ENCODE measurements at regions not wholly inside any gene's neighbourhood (a gene's known extent, or its start where the extent isn't known, plus 50 kb on each side); places are given as distances from the start of the nearest gene placed in this dataset.

DNA sequence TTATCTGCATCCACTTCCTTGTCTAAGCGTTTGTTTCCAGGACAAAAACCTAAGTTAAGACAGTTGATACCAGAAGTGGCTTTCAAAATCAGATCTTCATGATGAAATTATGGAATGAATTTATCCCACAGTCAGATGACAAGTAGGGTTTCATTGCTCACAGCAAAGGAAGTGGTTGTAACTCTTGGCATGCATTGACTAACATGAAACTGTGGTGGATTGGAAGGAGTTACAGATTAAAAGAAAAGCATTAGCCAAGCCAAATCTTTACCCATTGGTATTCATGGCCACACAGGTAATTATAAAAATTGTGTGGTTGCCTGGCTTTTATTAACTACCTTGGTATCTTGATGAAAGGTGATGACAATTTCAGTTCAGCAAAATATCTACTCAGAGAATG is 438.0 kb upstream of the NXPH2 start:
- Histone ChIP-seq H3K4me2 (ENCODE audit: insufficient read depth, low read length) (no peak overlapping the region), H3K27ac (ENCODE audit: extremely low read depth, low read depth, low read length) (no peak overlapping the region), H4K20me1 (replicated peaks; ENCODE audit: control insufficient read depth, insufficient read depth, low read length) (no peaks in the 10 kb centered on the region), H3K27me3 (ENCODE audit: control insufficient read depth in 2 of 2, insufficient read depth in 2 of 2, low read length in 2 of 2) (no peaks in the 10 kb centered on the region), H3K79me2 (ENCODE audit: control insufficient read depth, insufficient read depth, low read length) (no peaks in the 10 kb centered on the region), H3K36me3 (ENCODE audit: control insufficient read depth, insufficient read depth, low read length) (no peaks in the 10 kb centered on the region), H3K9me3 (replicated peaks; ENCODE audit: control insufficient read depth, insufficient read depth, low read depth, low read length) (no peaks in the 10 kb centered on the region), H3K4me1 (replicated peaks in 1 of 2; ENCODE audit: control insufficient read depth in 2 of 2, insufficient read depth in 2 of 2, low read length in 2 of 2) (no peaks in the 10 kb centered on the region), H3K9me1 (ENCODE audit: control insufficient read depth, insufficient read depth, low read length) (no peaks in the 10 kb centered on the region), H3K4me3 (no peak overlapping the region), H2AFZ (ENCODE audit: low read depth, low read length) (no peak overlapping the region), H3K9ac (ENCODE audit: insufficient read depth in 1 of 2, low read depth in 2 of 2, low read length in 2 of 2) (no peak overlapping the region)
- in situ Hi-C loops (cut with MboI): no loop called here
- BruUV-seq (replicated peaks): no TSS peak
- 0% methylated on average over 1 of the region's 1 CpG for WGBS (ENCODE audit: insufficient coverage, low coverage, missing lambda C conversion rate)
- ChIA-PET POLR2A (no interaction called here), CTCF (ENCODE audit: low intra/inter-chr PET ratio) (no interaction called here)
- ATAC-seq (no peak), FAIRE-seq (no peak), DNase-seq (ENCODE audit: extremely low read depth in 1 of 4, low spot score in 3 of 4) (no peak)
- TF ChIP-seq ZNF282 (CRISPR knock-in tag; IDR thresholded peaks at IDR 0.05) (no peak), NFE2L1 (tag; IDR thresholded peaks at IDR 0.05; ENCODE audit: borderline replicate concordance, low read depth) (no peak), MAFK (IDR thresholded peaks at IDR 0.05; ENCODE audit: low read length) (no peak), MIER1 (IDR thresholded peaks at IDR 0.05; ENCODE audit: low read depth) (no peak), RBM39 (optimal IDR thresholded peaks at IDR 0.05; ENCODE audit: low read depth, low read length) (no peak), YBX1 (IDR thresholded peaks at IDR 0.05) (no peak)
- TF ChIP-seq, protein P1, sequence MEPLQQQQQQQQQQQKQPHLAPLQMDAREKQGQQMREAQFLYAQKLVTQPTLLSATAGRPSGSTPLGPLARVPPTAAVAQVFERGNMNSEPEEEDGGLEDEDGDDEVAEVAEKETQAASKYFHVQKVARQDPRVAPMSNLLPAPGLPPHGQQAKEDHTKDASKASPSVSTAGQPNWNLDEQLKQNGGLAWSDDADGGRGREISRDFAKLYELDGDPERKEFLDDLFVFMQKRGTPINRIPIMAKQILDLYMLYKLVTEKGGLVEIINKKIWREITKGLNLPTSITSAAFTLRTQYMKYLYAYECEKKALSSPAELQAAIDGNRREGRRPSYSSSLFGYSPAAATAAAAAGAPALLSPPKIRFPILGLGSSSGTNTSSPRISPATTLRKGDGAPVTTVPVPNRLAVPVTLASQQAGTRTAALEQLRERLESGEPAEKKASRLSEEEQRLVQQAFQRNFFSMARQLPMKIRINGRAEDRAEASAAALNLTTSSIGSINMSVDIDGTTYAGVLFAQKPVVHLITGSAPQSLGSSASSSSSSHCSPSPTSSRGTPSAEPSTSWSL (CRISPR knock-in tag; IDR thresholded peaks at IDR 0.05; ENCODE audit: borderline replicate concordance): no peak
- TF ChIP-seq, protein P2, sequence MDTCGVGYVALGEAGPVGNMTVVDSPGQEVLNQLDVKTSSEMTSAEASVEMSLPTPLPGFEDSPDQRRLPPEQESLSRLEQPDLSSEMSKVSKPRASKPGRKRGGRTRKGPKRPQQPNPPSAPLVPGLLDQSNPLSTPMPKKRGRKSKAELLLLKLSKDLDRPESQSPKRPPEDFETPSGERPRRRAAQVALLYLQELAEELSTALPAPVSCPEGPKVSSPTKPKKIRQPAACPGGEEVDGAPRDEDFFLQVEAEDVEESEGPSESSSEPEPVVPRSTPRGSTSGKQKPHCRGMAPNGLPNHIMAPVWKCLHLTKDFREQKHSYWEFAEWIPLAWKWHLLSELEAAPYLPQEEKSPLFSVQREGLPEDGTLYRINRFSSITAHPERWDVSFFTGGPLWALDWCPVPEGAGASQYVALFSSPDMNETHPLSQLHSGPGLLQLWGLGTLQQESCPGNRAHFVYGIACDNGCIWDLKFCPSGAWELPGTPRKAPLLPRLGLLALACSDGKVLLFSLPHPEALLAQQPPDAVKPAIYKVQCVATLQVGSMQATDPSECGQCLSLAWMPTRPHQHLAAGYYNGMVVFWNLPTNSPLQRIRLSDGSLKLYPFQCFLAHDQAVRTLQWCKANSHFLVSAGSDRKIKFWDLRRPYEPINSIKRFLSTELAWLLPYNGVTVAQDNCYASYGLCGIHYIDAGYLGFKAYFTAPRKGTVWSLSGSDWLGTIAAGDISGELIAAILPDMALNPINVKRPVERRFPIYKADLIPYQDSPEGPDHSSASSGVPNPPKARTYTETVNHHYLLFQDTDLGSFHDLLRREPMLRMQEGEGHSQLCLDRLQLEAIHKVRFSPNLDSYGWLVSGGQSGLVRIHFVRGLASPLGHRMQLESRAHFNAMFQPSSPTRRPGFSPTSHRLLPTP (IDR thresholded peaks at IDR 0.05; ENCODE audit: borderline replicate concordance, extremely low read depth, insufficient read length): no peak
- intact Hi-C loops (cut with micrococcal nuclease): no loop called here
